H1 (cell line): ENCODE measurements at regions not wholly inside any gene's neighbourhood (a gene's known extent, or its start where the extent isn't known, plus 50 kb on each side); places are given as distances from the start of the nearest gene placed in this dataset.

Experiments used
- CTCF ChIA-PET: fragments of 300-600 bp; sonication (Branson Sonifier 250); formaldehyde crosslinking; loops from one replicate; lab custom pipeline; 2021; ENCODE audit not compliant: partially characterized antibody; lab: Charles Lee
- POLR2A ChIA-PET: fragments of 300-600 bp; sonication (Branson Sonifier 250); formaldehyde crosslinking; loops from one replicate; lab custom pipeline; 2021; ENCODE audit warnings: inconsistent platforms; ENCODE audit not compliant: partially characterized antibody; lab: Charles Lee
- DNase-seq, 2 experiments: peaks; one replicate each; pipeline versions ENCODE4 v3.0.0 to v3.0.0-alpha.2; 2010 to 2022; ENCODE audit warnings: low spot score in 2 of 2, low read depth in 1 of 2, mixed read lengths in 1 of 2
- FAIRE-seq: peaks from 2 replicates; lab custom pipeline; 2011; peaks lifted over from hg19 to GRCh38; lab: Jason Lieb, UNC
- H2AFZ ChIP-seq: 2 replicates; pipeline ENCODE4 v1.8.1; 2012; ENCODE audit warnings: low read length, inconsistent platforms
- H2AK5ac ChIP-seq: 2 replicates; pipeline ENCODE4 v1.6.1; 2013; ENCODE audit warnings: low read depth, low read length
- H2BK120ac ChIP-seq: replicated peaks from 2 replicates; pipeline ENCODE3; 2013; ENCODE audit warnings: low read depth, low read length, inconsistent platforms
- H2BK12ac ChIP-seq: 2 replicates; pipeline ENCODE4 v1.6.1; 2013; ENCODE audit warnings: low read depth, low read length
- H2BK15ac ChIP-seq: 2 replicates; pipeline ENCODE4 v1.6.1; 2013; ENCODE audit warnings: low read length
- H2BK20ac ChIP-seq: 2 replicates; pipeline ENCODE4 v1.6.1; 2013; ENCODE audit warnings: low read length
- H2BK5ac ChIP-seq: 2 replicates; pipeline ENCODE4 v1.6.1; 2013; ENCODE audit warnings: low read depth, low read length
- H3K14ac ChIP-seq: 2 replicates; pipeline ENCODE4 v1.6.1; 2013; ENCODE audit warnings: inconsistent platforms; ENCODE audit not compliant: insufficient read length
- H3K18ac ChIP-seq: 2 replicates; pipeline ENCODE4 v1.6.1; 2013; ENCODE audit warnings: low read length; ENCODE audit errors: extremely low read depth
- H3K23ac ChIP-seq: 2 replicates; pipeline ENCODE4 v1.6.1; 2013; ENCODE audit warnings: inconsistent platforms; ENCODE audit not compliant: insufficient read length
- H3K23me2 ChIP-seq: 2 replicates; pipeline ENCODE4 v1.6.1; 2013; ENCODE audit warnings: low read depth, low read length
- H3K27ac ChIP-seq: 2 replicates; pipeline ENCODE4 v1.6.1; 2011; ENCODE audit warnings: low read depth, low read length, inconsistent platforms
- H3K27me3 ChIP-seq, 4 experiments: replicated peaks in 1 of 4; 1 replicate in 1 of 4; 2 replicates in 3 of 4; pipeline versions ENCODE4 v1.6.1 to v1.8.1; 2011 to 2013; ENCODE audit warnings: low read length in 3 of 4, mild to moderate bottlenecking in 3 of 4, inconsistent platforms in 2 of 4, mixed read lengths in 2 of 4, moderate library complexity in 1 of 4; ENCODE audit not compliant: control insufficient read depth in 3 of 4, insufficient read depth in 3 of 4; ENCODE audit errors: extremely low read depth in 1 of 4
- H3K36me3 ChIP-seq, 4 experiments: 2 replicates each; pipeline versions ENCODE4 v1.6.1 to v1.8.1; 2011 to 2013; ENCODE audit warnings: mild to moderate bottlenecking in 4 of 4, low read length in 3 of 4, moderate library complexity in 2 of 4, control low read depth in 1 of 4, inconsistent platforms in 1 of 4; ENCODE audit not compliant: insufficient read depth in 4 of 4, control insufficient read depth in 2 of 4
- H3K4ac ChIP-seq: replicated peaks from 2 replicates; pipeline ENCODE3; 2013; ENCODE audit warnings: low read length, low read depth, mixed read lengths, inconsistent platforms; ENCODE audit not compliant: insufficient read length
- H3K4me1 ChIP-seq, 4 experiments: replicated peaks in 1 of 4; 1 replicate in 1 of 4; 2 replicates in 3 of 4; pipeline versions ENCODE4 v1.6.1 to v1.8.1; 2011 to 2013; ENCODE audit warnings: low read length in 3 of 4, inconsistent platforms in 2 of 4, mixed read lengths in 1 of 4; ENCODE audit not compliant: insufficient read depth in 4 of 4, control insufficient read depth in 3 of 4
- H3K4me2 ChIP-seq, 2 experiments: 2 replicates each; pipeline versions ENCODE4 v1.6.1 to v1.8.1; 2011 to 2013; ENCODE audit warnings: low read depth in 2 of 2, low read length in 2 of 2, control low read depth in 1 of 2, inconsistent platforms in 1 of 2, mild to moderate bottlenecking in 1 of 2; ENCODE audit not compliant: insufficient read depth in 1 of 2
- H3K4me3 ChIP-seq, 4 experiments: fragments of 200-600, 300-600 bp in 1 of 4; sonication (generic), shearing (Covaris generic), sonication (Bioruptor Twin) in 1 of 4; 2 replicates each; pipeline versions ENCODE4 v1.5.1 to v1.8.1; 2011 to 2016; ENCODE audit warnings: low read length in 4 of 4, low read depth in 3 of 4, control low read depth in 2 of 4, inconsistent platforms in 2 of 4, mild to moderate bottlenecking in 2 of 4, mixed read lengths in 1 of 4, moderate library complexity in 1 of 4; ENCODE audit not compliant: insufficient read depth in 2 of 4; ENCODE audit errors: extremely low read depth in 1 of 4
- H3K56ac ChIP-seq: replicated peaks from 2 replicates; pipeline ENCODE3; 2013; ENCODE audit warnings: low read depth, mild to moderate bottlenecking, mixed read lengths, low read length, inconsistent platforms; ENCODE audit not compliant: insufficient read length
- H3K79me1 ChIP-seq: 2 replicates; pipeline ENCODE4 v1.6.1; 2013; ENCODE audit warnings: low read depth, low read length, control low read depth
- H3K79me2 ChIP-seq, 2 experiments: 2 replicates each; pipeline versions ENCODE4 v1.6.1 to v1.8.1; 2012 to 2013; ENCODE audit warnings: low read length in 2 of 2, mild to moderate bottlenecking in 2 of 2, inconsistent platforms in 1 of 2; ENCODE audit not compliant: insufficient read depth in 2 of 2, control insufficient read depth in 1 of 2
- H3K9ac ChIP-seq, 4 experiments: replicated peaks in 1 of 4; 1 replicate in 1 of 4; 2 replicates in 3 of 4; pipeline versions ENCODE4 v1.6.1 to v1.8.1; 2011 to 2013; ENCODE audit warnings: low read depth in 3 of 4, low read length in 3 of 4, control low read depth in 2 of 4, mild to moderate bottlenecking in 2 of 4, moderate library complexity in 2 of 4, inconsistent platforms in 1 of 4; ENCODE audit errors: extremely low read depth in 1 of 4
- H3K9me3 ChIP-seq, 2 experiments: 2 replicates each; pipeline versions ENCODE4 v1.6.1 to v1.8.1; 2012 to 2013; ENCODE audit warnings: mild to moderate bottlenecking in 2 of 2, moderate library complexity in 2 of 2, control low read depth in 1 of 2, inconsistent platforms in 1 of 2, low read depth in 1 of 2, low read length in 1 of 2, mixed read lengths in 1 of 2; ENCODE audit not compliant: insufficient read depth in 2 of 2
- H4K20me1 ChIP-seq, 2 experiments: replicated peaks in 1 of 2; 2 replicates each; pipeline versions ENCODE3 to v1.8.1; 2011 to 2013; ENCODE audit warnings: inconsistent platforms in 2 of 2, low read length in 2 of 2, mild to moderate bottlenecking in 1 of 2; ENCODE audit not compliant: insufficient read depth in 2 of 2, control insufficient read depth in 1 of 2
- H4K5ac ChIP-seq: 2 replicates; pipeline ENCODE4 v1.6.1; 2013; ENCODE audit warnings: low read length, low read depth, mixed read lengths, inconsistent platforms; ENCODE audit not compliant: insufficient read length
- H4K8ac ChIP-seq: 2 replicates; pipeline ENCODE4 v1.8.0; 2013; ENCODE audit warnings: mild to moderate bottlenecking, moderate library complexity, low read length, inconsistent platforms; ENCODE audit not compliant: insufficient read depth; ENCODE audit errors: extremely low read depth
- H4K91ac ChIP-seq: replicated peaks from 2 replicates; pipeline ENCODE3; 2013; ENCODE audit warnings: low read length, mixed read lengths, inconsistent platforms; ENCODE audit not compliant: insufficient read length
- KDM1A ChIP-seq: fragments of 200-600, 300-600 bp; sonication (generic); IDR thresholded peaks from 2 replicates; pipeline ENCODE4 v1.7.1; 2016; ENCODE audit warnings: mild to moderate bottlenecking, low read length, borderline replicate concordance
- NRF1 ChIP-seq: IDR thresholded peaks from 2 replicates; pipeline ENCODE4 v1.6.1; 2011; ENCODE audit warnings: mild to moderate bottlenecking, low read depth, low read length, improper control_type of control experiment
- POU5F1 ChIP-seq: IDR thresholded peaks from 2 replicates; pipeline ENCODE4 v1.6.1; 2011; ENCODE audit warnings: low read depth, mild to moderate bottlenecking, low read length, moderate library complexity
- WGBS, 2 experiments: shearing (Covaris generic) in 1 of 2; methylation state at CpG; one replicate each; pipeline versions ENCODE4 v1.1.6 to v1.1.7; 2013 to 2015; ENCODE audit warnings: low lambda C conversion rate in 2 of 2, mixed read lengths in 2 of 2, inconsistent platforms in 1 of 2, low coverage in 1 of 2, missing lambda C conversion rate in 1 of 2; ENCODE audit not compliant: insufficient replicate concordance in 2 of 2, insufficient coverage in 1 of 2, insufficient read length in 1 of 2; ENCODE audit errors: extremely low coverage in 1 of 2, missing lambda C conversion rate in 1 of 2; 5-methylcytosine and 5-hydroxymethylcytosine counted together

DNA sequence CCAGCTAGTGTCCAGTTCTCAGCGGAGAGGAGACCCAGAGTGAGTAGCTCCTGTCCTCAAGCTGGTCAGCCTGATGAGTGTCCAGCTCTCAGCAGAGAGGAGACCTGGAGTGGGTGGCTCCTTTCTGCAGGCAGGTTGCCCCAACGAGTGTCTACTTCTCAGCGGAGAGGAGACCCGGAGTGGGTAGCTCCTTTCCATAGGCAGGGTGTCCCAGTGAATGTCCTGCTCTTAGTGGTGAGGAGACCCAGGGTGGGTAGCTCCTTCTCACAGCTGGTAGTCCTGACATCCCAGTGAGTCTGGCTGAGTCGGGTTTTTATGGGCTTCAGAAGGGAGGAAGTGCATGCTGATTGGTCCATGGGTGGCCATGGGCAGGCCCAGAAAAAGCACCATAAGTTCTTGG lies 55.7 kb upstream of the NUDT6 start:
- Histone ChIP-seq H3K9me3 (peaks cover 31 to 38% of the 10 kb centered on the region in 2 experiments), H2BK20ac (no peak overlapping the region), H3K14ac (no peak overlapping the region), H2BK120ac (no peak overlapping the region), H2BK15ac (no peak overlapping the region), H2AFZ (no peak overlapping the region), H3K56ac (no peak overlapping the region), H2BK5ac (no peak overlapping the region), H3K79me2 (peaks cover 0 to 8% of the 10 kb centered on the region in 2 experiments; a peak in 1 of 4 replicates), H4K8ac (no peak overlapping the region), H3K27ac (no peak overlapping the region), H4K20me1 (no peaks in the 10 kb centered on the region), H3K36me3 (peaks cover 0 to 41% (median 14%) of the 10 kb centered on the region in 4 experiments; a peak in 6 of 8 replicates), H3K27me3 (no peaks in the 10 kb centered on the region), H3K18ac (no peak overlapping the region), H4K91ac (no peak overlapping the region), H3K9ac (no peak overlapping the region), H3K4me1 (no peaks in the 10 kb centered on the region), H3K4ac (no peak overlapping the region), H3K79me1 (no peaks in the 10 kb centered on the region), H4K5ac (no peak overlapping the region), H2AK5ac (no peak overlapping the region), H3K4me2 (no peak overlapping the region), H3K23ac (no peak overlapping the region), H3K23me2 (no peaks in the 10 kb centered on the region), H2BK12ac (no peak overlapping the region), H3K4me3 (no peak overlapping the region)
- CTCF ChIA-PET: interaction anchor here (0.6 to 1.5 kb wide), 6 partner anchors 12 to 381 kb away, joined by 3 to 5 read pairs (median 4); no protein-coding TSS in a partner anchor
- POLR2A ChIA-PET: interaction anchor here (1.4 kb wide), 1 partner anchor 10 kb away, joined by 4 read pairs; no protein-coding TSS in a partner anchor
- DNase-seq (no peak), FAIRE-seq (no peak)
- 91% methylated on average over 5 of the region's 5 CpGs; no CpG with 5 or more reads in 1 of the 2 experiments for WGBS, 2 experiments
- TF ChIP-seq NRF1 (no peak), POU5F1 (no peak), KDM1A (no peak)
